HEK293T (cell line): ENCODE measurements at regions not wholly inside any gene's neighbourhood (a gene's known extent, or its start where the extent isn't known, plus 50 kb on each side); places are given as distances from the start of the nearest gene placed in this dataset.

Experiments used
- BHLHE40 ChIP-seq: fragments of 450-650 bp; IDR thresholded peaks from 2 replicates; pipeline ENCODE4 v1.6.1; 2016; ENCODE audit warnings: mild to moderate bottlenecking, moderate library complexity, borderline replicate concordance
- FOXA1 ChIP-seq: fragments of 450-650 bp; IDR thresholded peaks from 2 replicates; pipeline ENCODE4 v1.6.1; 2016; ENCODE audit warnings: mild to moderate bottlenecking
- FOXK2 ChIP-seq: fragments of 450-650 bp; IDR thresholded peaks from 2 replicates; pipeline ENCODE4 v1.6.1; 2016; ENCODE audit warnings: mild to moderate bottlenecking
- HDGF ChIP-seq: fragments of 450-650 bp; IDR thresholded peaks from 2 replicates; pipeline ENCODE4 v1.6.1; 2017; ENCODE audit warnings: antibody characterized with exemption, borderline replicate concordance
- L3MBTL2 ChIP-seq: fragments of 450-650 bp; conservative IDR thresholded peaks from 2 replicates; pipeline ENCODE4 v1.6.1; 2016; ENCODE audit warnings: mild to moderate bottlenecking
- NFRKB ChIP-seq: fragments of 450-650 bp; IDR thresholded peaks from 2 replicates; pipeline ENCODE4 v1.6.1; 2016; ENCODE audit warnings: mild to moderate bottlenecking, moderate library complexity

DNA sequence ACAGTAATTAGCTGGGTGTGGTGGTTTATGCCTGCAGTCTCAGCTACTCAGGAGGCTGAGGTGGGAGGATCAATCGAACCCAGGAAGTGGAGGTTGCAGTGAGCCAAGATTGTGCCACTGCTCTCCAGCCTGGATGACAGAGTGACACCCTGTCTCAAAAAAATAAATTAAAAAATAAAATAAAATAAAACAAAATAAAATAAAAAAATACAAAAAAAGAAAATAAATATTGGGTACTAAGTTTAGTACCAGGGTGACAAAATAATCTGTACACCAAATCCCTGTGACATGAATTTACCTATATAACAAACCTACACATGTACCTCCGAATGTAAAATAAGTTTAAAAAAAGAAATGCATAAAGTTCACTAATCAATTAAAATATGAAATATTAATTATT lies 666.0 kb upstream of the CDH18 start:
- TF ChIP-seq NFRKB = no peak
- no peak for TF ChIP-seq FOXA1
- no peak for TF ChIP-seq L3MBTL2
- no peak for TF ChIP-seq BHLHE40
- TF ChIP-seq FOXK2 = no peak
- TF ChIP-seq HDGF = no peak
